ENCODE measurements at regions not wholly inside any gene's neighbourhood (a gene's known extent, or its start where the extent isn't known, plus 50 kb on each side); places are given as distances from the start of the nearest gene placed in this dataset.

DNA sequence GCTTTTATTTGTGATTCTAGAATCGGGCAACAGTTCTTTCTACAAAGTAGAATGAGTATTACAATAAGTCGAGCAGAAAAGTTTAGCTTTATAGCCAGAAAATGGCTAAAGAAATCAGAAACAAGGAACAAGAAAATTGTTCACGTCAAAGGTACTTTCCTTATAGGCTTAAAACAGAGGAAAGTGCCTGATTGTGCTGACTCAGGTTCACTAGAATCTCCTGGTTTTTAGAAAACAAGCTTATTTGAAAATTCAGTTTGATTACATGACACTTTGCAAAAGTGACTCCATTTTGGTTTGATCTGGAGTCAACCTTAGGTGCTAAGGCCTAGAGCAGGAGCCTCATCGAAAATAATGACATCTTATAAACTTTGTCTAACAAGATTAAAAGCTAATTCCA, 564.7 kb upstream of the FLRT2 start:
- Histone ChIP-seq H3K4ac (ENCODE audit: low read depth in 1 of 2, low read length in 2 of 2) (no peak overlapping the region), H3K27ac (ENCODE audit: low read length, poor library complexity, severe bottlenecking) (no peak overlapping the region), H3K9ac (ENCODE audit: low read length) (no peak overlapping the region), H2BK120ac (ENCODE audit: low read depth, low read length) (no peak overlapping the region), H3K4me3 (ENCODE audit: insufficient read depth in 1 of 2, low read depth in 1 of 2, low read length in 2 of 2) (no peak overlapping the region), H3K9me3 (ENCODE audit: control insufficient read depth, low read length) (no peaks in the 10 kb centered on the region), H3K79me1 (replicated peaks; ENCODE audit: low read length, poor library complexity, severe bottlenecking) (no peaks in the 10 kb centered on the region), H2AK5ac (ENCODE audit: low read length, severe bottlenecking) (no peak overlapping the region), H3K4me2 (ENCODE audit: low read length, poor library complexity, severe bottlenecking) (no peak overlapping the region), H3K4me1 (ENCODE audit: control insufficient read depth, insufficient read depth, low read depth, low read length) (no peaks in the 10 kb centered on the region), H3K27me3 (ENCODE audit: control insufficient read depth in 1 of 2, insufficient read depth in 1 of 2, low read length in 2 of 2) (no peaks in the 10 kb centered on the region), H2BK15ac (ENCODE audit: low read depth, poor library complexity, severe bottlenecking) (no peak overlapping the region), H3K36me3 (ENCODE audit: control insufficient read depth in 1 of 2, insufficient read depth in 2 of 2, low read depth in 1 of 2, low read length in 2 of 2) (no peaks in the 10 kb centered on the region), H3K23ac (ENCODE audit: low read length in 2 of 2) (no peak overlapping the region), H4K8ac (ENCODE audit: low read length) (no peak overlapping the region), H3K18ac (ENCODE audit: low read depth in 1 of 2, low read length in 2 of 2) (no peak overlapping the region), H2BK12ac (ENCODE audit: low read length in 2 of 2) (no peak overlapping the region), H3K14ac (ENCODE audit: low read length in 2 of 2) (no peak overlapping the region), H2AFZ (ENCODE audit: low read depth, low read length) (no peak overlapping the region), H2BK5ac (ENCODE audit: low read depth, low read length, poor library complexity, severe bottlenecking) (no peak overlapping the region), H4K91ac (ENCODE audit: low read length) (no peak overlapping the region)
- no peak for DNase-seq
- WGBS = 92% methylated on average over 3 of the region's 4 CpGs

- Histone ChIP-seq H3K79me1 (replicated peaks; ENCODE audit: low read length, poor library complexity, severe bottlenecking) (no peaks in the 10 kb centered on the region), H3K27me3 (ENCODE audit: control insufficient read depth in 1 of 2, insufficient read depth in 1 of 2, low read length in 2 of 2) (no peaks in the 10 kb centered on the region), H3K4me3 (ENCODE audit: insufficient read depth in 1 of 2, low read depth in 1 of 2, low read length in 2 of 2) (no peak overlapping the region), H2BK5ac (ENCODE audit: low read depth, low read length, poor library complexity, severe bottlenecking) (no peak overlapping the region), H3K4ac (ENCODE audit: low read depth in 1 of 2, low read length in 2 of 2) (no peak overlapping the region), H2BK120ac (ENCODE audit: low read depth, low read length) (no peak overlapping the region), H3K14ac (ENCODE audit: low read length in 2 of 2) (no peak overlapping the region), H2AFZ (ENCODE audit: low read depth, low read length) (no peak overlapping the region), H2BK12ac (ENCODE audit: low read length in 2 of 2) (no peak overlapping the region), H4K91ac (ENCODE audit: low read length) (no peak overlapping the region), H2BK15ac (ENCODE audit: low read depth, poor library complexity, severe bottlenecking) (no peak overlapping the region), H3K27ac (ENCODE audit: low read length, poor library complexity, severe bottlenecking) (no peak overlapping the region), H4K8ac (ENCODE audit: low read length) (no peak overlapping the region), H3K36me3 (ENCODE audit: control insufficient read depth in 1 of 2, insufficient read depth in 2 of 2, low read depth in 1 of 2, low read length in 2 of 2) (no peaks in the 10 kb centered on the region), H3K9ac (ENCODE audit: low read length) (no peak overlapping the region), H3K23ac (ENCODE audit: low read length in 2 of 2) (no peak overlapping the region), H3K9me3 (ENCODE audit: control insufficient read depth, low read length) (no peaks in the 10 kb centered on the region), H3K4me1 (ENCODE audit: control insufficient read depth, insufficient read depth, low read depth, low read length) (no peaks in the 10 kb centered on the region), H3K4me2 (ENCODE audit: low read length, poor library complexity, severe bottlenecking) (no peak overlapping the region), H3K18ac (ENCODE audit: low read depth in 1 of 2, low read length in 2 of 2) (no peak overlapping the region), H2AK5ac (ENCODE audit: low read length, severe bottlenecking) (no peak overlapping the region)
- 76% methylated on average over 4 of the region's 4 CpGs for WGBS
- peak; percentile 1 for DNase-seq
Observed at GRCh38 chr14:84969501-84969900, 560.4 kb upstream of the FLRT2 start.

- peak overlapping the region; percentile 20 for H3K27ac ChIP-seq (ENCODE audit: low read length, poor library complexity, severe bottlenecking)
- H2BK12ac ChIP-seq (ENCODE audit: low read length in 2 of 2) = no peak overlapping the region
- no peaks in the 10 kb centered on the region for H3K4me1 ChIP-seq (ENCODE audit: control insufficient read depth, insufficient read depth, low read depth, low read length)
- no peaks in the 10 kb centered on the region for H3K9me3 ChIP-seq (ENCODE audit: control insufficient read depth, low read length)
- H2BK120ac ChIP-seq (ENCODE audit: low read depth, low read length) = no peak overlapping the region
- no peak overlapping the region for H2AK5ac ChIP-seq (ENCODE audit: low read length, severe bottlenecking)
- H3K4me2 ChIP-seq (ENCODE audit: low read length, poor library complexity, severe bottlenecking) = no peak overlapping the region
- no peak overlapping the region for H3K18ac ChIP-seq (ENCODE audit: low read depth in 1 of 2, low read length in 2 of 2)
- no peak for DNase-seq
- no peak overlapping the region for H3K14ac ChIP-seq (ENCODE audit: low read length in 2 of 2)
- H4K91ac ChIP-seq (ENCODE audit: low read length) = no peak overlapping the region
- H2BK15ac ChIP-seq (ENCODE audit: low read depth, poor library complexity, severe bottlenecking) = no peak overlapping the region
- no peak overlapping the region for H3K4me3 ChIP-seq (ENCODE audit: insufficient read depth in 1 of 2, low read depth in 1 of 2, low read length in 2 of 2)
- H3K4ac ChIP-seq (ENCODE audit: low read depth in 1 of 2, low read length in 2 of 2) = no peak overlapping the region
- H2BK5ac ChIP-seq (ENCODE audit: low read depth, low read length, poor library complexity, severe bottlenecking) = no peak overlapping the region
- H3K36me3 ChIP-seq (ENCODE audit: control insufficient read depth in 1 of 2, insufficient read depth in 2 of 2, low read depth in 1 of 2, low read length in 2 of 2) = no peaks in the 10 kb centered on the region
- H3K27me3 ChIP-seq (ENCODE audit: control insufficient read depth in 1 of 2, insufficient read depth in 1 of 2, low read length in 2 of 2) = no peaks in the 10 kb centered on the region
- 100% methylated on average over 1 of the region's 2 CpGs for WGBS
- H3K23ac ChIP-seq (ENCODE audit: low read length in 2 of 2) = no peak overlapping the region
- H3K9ac ChIP-seq (ENCODE audit: low read length) = no peak overlapping the region
- no peak overlapping the region for H4K8ac ChIP-seq (ENCODE audit: low read length)
- H2AFZ ChIP-seq (ENCODE audit: low read depth, low read length) = no peak overlapping the region
- H3K79me1 ChIP-seq (replicated peaks; ENCODE audit: low read length, poor library complexity, severe bottlenecking) = no peaks in the 10 kb centered on the region
Observed at GRCh38 chr14:84975241-84975902, 554.6 kb upstream of the FLRT2 start.

- H2AK5ac ChIP-seq (ENCODE audit: low read length, severe bottlenecking) = no peak overlapping the region
- no peak overlapping the region for H4K91ac ChIP-seq (ENCODE audit: low read length)
- no peak overlapping the region for H4K8ac ChIP-seq (ENCODE audit: low read length)
- no peaks in the 10 kb centered on the region for H3K36me3 ChIP-seq (ENCODE audit: control insufficient read depth in 1 of 2, insufficient read depth in 2 of 2, low read depth in 1 of 2, low read length in 2 of 2)
- H3K9ac ChIP-seq (ENCODE audit: low read length) = no peak overlapping the region
- no peaks in the 10 kb centered on the region for H3K79me1 ChIP-seq (replicated peaks; ENCODE audit: low read length, poor library complexity, severe bottlenecking)
- DNase-seq = no peak
- H2BK12ac ChIP-seq (ENCODE audit: low read length in 2 of 2) = no peak overlapping the region
- no peak overlapping the region for H3K23ac ChIP-seq (ENCODE audit: low read length in 2 of 2)
- no peaks in the 10 kb centered on the region for H3K27me3 ChIP-seq (ENCODE audit: control insufficient read depth in 1 of 2, insufficient read depth in 1 of 2, low read length in 2 of 2)
- H3K9me3 ChIP-seq (ENCODE audit: control insufficient read depth, low read length) = no peaks in the 10 kb centered on the region
- H3K4me1 ChIP-seq (ENCODE audit: control insufficient read depth, insufficient read depth, low read depth, low read length) = no peaks in the 10 kb centered on the region
- no peak overlapping the region for H2BK120ac ChIP-seq (ENCODE audit: low read depth, low read length)
- H3K4ac ChIP-seq (ENCODE audit: low read depth in 1 of 2, low read length in 2 of 2) = no peak overlapping the region
- H3K18ac ChIP-seq (ENCODE audit: low read depth in 1 of 2, low read length in 2 of 2) = no peak overlapping the region
- no peak overlapping the region for H3K4me3 ChIP-seq (ENCODE audit: insufficient read depth in 1 of 2, low read depth in 1 of 2, low read length in 2 of 2)
- no peak overlapping the region for H3K4me2 ChIP-seq (ENCODE audit: low read length, poor library complexity, severe bottlenecking)
- H3K27ac ChIP-seq (ENCODE audit: low read length, poor library complexity, severe bottlenecking) = no peak overlapping the region
- H3K14ac ChIP-seq (ENCODE audit: low read length in 2 of 2) = no peak overlapping the region
- H2BK5ac ChIP-seq (ENCODE audit: low read depth, low read length, poor library complexity, severe bottlenecking) = no peak overlapping the region
- H2BK15ac ChIP-seq (ENCODE audit: low read depth, poor library complexity, severe bottlenecking) = no peak overlapping the region
- WGBS = 100% methylated on average over 2 of the region's 2 CpGs
- H2AFZ ChIP-seq (ENCODE audit: low read depth, low read length) = no peak overlapping the region
Observed at GRCh38 chr14:84976805-84977204, 553.1 kb upstream of the FLRT2 start.
